ENCODE measurements at regions not wholly inside any gene's neighbourhood (a gene's known extent, or its start where the extent isn't known, plus 50 kb on each side); places are given as distances from the start of the nearest gene placed in this dataset.

DNA sequence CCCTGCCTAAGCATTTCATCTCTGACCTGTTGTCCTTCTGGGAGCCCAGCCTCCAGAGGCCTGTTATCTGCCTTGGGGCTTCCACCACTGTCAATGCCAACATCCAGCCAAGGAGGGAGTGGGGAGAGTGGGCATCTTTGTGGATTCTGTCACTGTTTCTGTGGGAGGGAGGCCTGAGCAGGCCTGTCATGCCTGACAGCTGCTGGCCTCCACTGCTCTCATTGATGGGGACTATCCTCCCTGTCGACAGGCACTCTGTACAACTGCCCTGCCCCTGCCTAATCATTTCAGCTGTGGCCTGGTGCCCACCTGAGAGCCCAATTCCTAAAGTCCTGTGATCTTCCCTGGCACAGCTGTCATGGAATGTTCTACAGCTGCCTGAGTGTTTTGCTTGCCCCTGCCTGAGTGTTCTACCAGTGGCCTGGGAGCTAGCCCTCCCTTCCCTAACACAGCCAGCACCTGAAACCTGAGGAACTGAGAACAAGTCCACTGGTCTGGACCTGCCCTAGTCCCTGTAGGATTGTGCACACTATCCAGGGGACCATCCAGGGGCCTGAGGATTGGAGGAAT lies 145.3 kb downstream of the FAM83B start:
- no peak overlapping the region for H3K4me3 Mint-ChIP-seq (ENCODE audit: unreplicated experiment)
- peaks cover 8% of the 10 kb centered on the region for H3K4me1 Mint-ChIP-seq (ENCODE audit: low read depth)
- H3K27me3 Mint-ChIP-seq (ENCODE audit: low read depth) = no peaks in the 10 kb centered on the region
- peaks cover 5% of the 10 kb centered on the region for H3K36me3 Mint-ChIP-seq (ENCODE audit: low read depth)
- DNase-seq (ENCODE audit: low spot score) = no peak
- TF ChIP-seq, protein P1, sequence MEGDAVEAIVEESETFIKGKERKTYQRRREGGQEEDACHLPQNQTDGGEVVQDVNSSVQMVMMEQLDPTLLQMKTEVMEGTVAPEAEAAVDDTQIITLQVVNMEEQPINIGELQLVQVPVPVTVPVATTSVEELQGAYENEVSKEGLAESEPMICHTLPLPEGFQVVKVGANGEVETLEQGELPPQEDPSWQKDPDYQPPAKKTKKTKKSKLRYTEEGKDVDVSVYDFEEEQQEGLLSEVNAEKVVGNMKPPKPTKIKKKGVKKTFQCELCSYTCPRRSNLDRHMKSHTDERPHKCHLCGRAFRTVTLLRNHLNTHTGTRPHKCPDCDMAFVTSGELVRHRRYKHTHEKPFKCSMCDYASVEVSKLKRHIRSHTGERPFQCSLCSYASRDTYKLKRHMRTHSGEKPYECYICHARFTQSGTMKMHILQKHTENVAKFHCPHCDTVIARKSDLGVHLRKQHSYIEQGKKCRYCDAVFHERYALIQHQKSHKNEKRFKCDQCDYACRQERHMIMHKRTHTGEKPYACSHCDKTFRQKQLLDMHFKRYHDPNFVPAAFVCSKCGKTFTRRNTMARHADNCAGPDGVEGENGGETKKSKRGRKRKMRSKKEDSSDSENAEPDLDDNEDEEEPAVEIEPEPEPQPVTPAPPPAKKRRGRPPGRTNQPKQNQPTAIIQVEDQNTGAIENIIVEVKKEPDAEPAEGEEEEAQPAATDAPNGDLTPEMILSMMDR (IDR thresholded peaks at IDR 0.05) = no peak
- H3K27ac Mint-ChIP-seq (ENCODE audit: unreplicated experiment) = no peak overlapping the region
- H3K9me3 Mint-ChIP-seq (ENCODE audit: low read depth) = peaks cover 11% of the 10 kb centered on the region

DNA sequence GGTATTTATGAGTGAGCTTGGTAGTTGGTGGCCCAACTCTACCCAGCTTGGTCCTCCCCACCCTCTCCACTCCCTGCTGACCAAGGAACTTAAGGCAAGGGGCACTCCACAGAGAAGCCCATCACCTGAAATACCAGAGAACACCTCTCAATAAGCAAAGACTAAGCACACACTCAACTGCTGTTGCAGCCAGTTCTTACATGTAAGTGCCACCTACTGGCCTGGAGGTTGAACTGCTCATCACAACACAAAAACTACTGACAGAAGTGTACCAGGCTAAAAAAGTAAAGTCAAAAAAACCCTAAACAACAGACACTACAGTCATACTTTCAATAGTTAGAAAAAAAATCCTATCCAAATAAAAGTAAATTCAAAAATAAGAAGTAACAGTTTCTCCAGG lies 146.2 kb downstream of the FAM83B start:
- TF ChIP-seq, protein P1 (IDR thresholded peaks at IDR 0.05) = peak; percentile 52
- Mint-ChIP-seq H3K36me3 (ENCODE audit: low read depth) (peaks cover 6% of the 10 kb centered on the region), H3K9me3 (ENCODE audit: low read depth) (peaks cover 11% of the 10 kb centered on the region), H3K27me3 (ENCODE audit: low read depth) (no peaks in the 10 kb centered on the region), H3K4me3 (ENCODE audit: unreplicated experiment) (no peak overlapping the region), H3K27ac (ENCODE audit: unreplicated experiment) (no peak overlapping the region), H3K4me1 (ENCODE audit: low read depth) (peaks cover 7% of the 10 kb centered on the region)
- DNase-seq (ENCODE audit: low spot score) = no peak

DNA sequence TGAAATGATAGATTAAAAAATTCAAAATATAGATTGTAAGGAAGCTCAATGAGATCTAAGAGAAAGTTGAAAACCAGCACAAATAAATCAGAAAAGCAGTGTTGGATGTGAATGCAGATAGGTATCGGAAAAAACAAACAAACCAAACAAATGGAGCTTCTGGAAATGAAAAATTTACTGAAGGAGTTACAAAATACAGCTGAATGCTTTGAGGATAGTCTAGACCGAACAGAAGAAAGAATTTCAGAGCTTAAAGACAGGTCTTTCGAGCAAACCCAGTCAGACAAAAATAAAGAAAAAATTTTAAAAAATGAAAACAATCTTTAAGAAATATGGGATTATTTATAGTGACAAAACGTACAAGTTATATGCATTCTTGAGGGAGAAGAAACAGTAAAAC lies 146.7 kb downstream of the FAM83B start:
- no peak overlapping the region for H3K4me3 Mint-ChIP-seq (ENCODE audit: unreplicated experiment)
- H3K4me1 Mint-ChIP-seq (ENCODE audit: low read depth) = peaks cover 4% of the 10 kb centered on the region
- no peaks in the 10 kb centered on the region for H3K27me3 Mint-ChIP-seq (ENCODE audit: low read depth)
- peaks cover 11% of the 10 kb centered on the region for H3K9me3 Mint-ChIP-seq (ENCODE audit: low read depth)
- H3K27ac Mint-ChIP-seq (ENCODE audit: unreplicated experiment) = no peak overlapping the region
- peaks cover 6% of the 10 kb centered on the region for H3K36me3 Mint-ChIP-seq (ENCODE audit: low read depth)
- TF ChIP-seq, protein P1 (IDR thresholded peaks at IDR 0.05) = no peak
- no peak for DNase-seq (ENCODE audit: low spot score)

DNA sequence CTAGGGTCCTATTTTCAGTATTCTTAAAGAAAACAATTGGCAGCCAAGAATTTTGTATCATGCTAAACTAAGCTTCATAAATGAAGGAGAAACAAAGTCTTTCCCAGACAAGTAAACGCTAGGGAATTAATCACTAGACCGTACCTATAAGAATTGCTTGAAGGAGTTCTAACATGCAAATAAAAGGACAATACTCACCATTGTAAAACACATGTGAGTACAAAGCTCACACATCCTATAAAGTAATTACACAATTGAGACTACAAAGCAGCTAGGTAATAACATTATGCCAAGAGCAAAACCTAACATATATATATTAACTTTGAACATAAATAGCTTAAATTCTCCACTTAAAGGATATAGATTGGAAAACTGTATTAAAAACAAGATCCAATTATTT lies 147.4 kb downstream of the FAM83B start:
- H3K4me1 Mint-ChIP-seq (ENCODE audit: low read depth) = no peaks in the 10 kb centered on the region
- TF ChIP-seq, protein P1 (IDR thresholded peaks at IDR 0.05) = no peak
- no peaks in the 10 kb centered on the region for H3K27me3 Mint-ChIP-seq (ENCODE audit: low read depth)
- H3K27ac Mint-ChIP-seq (ENCODE audit: unreplicated experiment) = no peak overlapping the region
- no peak for DNase-seq (ENCODE audit: low spot score)
- no peak overlapping the region for H3K4me3 Mint-ChIP-seq (ENCODE audit: unreplicated experiment)
- H3K9me3 Mint-ChIP-seq (ENCODE audit: low read depth) = peaks cover 11% of the 10 kb centered on the region
- peaks cover 6% of the 10 kb centered on the region for H3K36me3 Mint-ChIP-seq (ENCODE audit: low read depth)

DNA sequence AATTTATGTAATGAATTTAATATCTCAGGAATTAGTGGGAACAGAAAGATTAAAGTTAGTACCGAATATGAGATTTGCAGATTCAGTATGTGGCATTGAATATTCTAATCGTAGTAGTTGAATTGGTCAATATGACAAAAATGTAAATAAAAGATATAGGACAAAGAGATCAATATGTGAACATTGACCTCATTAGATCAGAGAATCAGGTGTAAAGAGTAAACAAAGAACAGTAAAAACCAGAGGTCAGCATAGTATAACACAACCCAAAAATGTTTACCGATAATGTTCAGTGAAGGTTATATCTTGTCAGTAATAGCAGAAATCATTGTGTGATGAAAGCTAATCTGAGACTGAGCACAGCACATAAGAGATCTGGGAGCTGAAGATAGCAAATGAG lies 152.0 kb downstream of the FAM83B start:
- Mint-ChIP-seq H3K9me3 (ENCODE audit: low read depth) (peaks cover 10% of the 10 kb centered on the region), H3K27ac (ENCODE audit: unreplicated experiment) (no peak overlapping the region), H3K4me3 (ENCODE audit: unreplicated experiment) (no peak overlapping the region), H3K36me3 (ENCODE audit: low read depth) (peaks cover 6% of the 10 kb centered on the region), H3K27me3 (ENCODE audit: low read depth) (peaks cover 5% of the 10 kb centered on the region), H3K4me1 (ENCODE audit: low read depth) (no peaks in the 10 kb centered on the region)
- TF ChIP-seq, protein P1 (IDR thresholded peaks at IDR 0.05) = no peak
- no peak for DNase-seq (ENCODE audit: low spot score)

All from chondrocyte (in vitro differentiated cells).